ENCODE measurements at regions not wholly inside any gene's neighbourhood (a gene's known extent, or its start where the extent isn't known, plus 50 kb on each side); places are given as distances from the start of the nearest gene placed in this dataset.

- H3K27ac ChIP-seq = no peak overlapping the region
- TF ChIP-seq, protein P1, sequence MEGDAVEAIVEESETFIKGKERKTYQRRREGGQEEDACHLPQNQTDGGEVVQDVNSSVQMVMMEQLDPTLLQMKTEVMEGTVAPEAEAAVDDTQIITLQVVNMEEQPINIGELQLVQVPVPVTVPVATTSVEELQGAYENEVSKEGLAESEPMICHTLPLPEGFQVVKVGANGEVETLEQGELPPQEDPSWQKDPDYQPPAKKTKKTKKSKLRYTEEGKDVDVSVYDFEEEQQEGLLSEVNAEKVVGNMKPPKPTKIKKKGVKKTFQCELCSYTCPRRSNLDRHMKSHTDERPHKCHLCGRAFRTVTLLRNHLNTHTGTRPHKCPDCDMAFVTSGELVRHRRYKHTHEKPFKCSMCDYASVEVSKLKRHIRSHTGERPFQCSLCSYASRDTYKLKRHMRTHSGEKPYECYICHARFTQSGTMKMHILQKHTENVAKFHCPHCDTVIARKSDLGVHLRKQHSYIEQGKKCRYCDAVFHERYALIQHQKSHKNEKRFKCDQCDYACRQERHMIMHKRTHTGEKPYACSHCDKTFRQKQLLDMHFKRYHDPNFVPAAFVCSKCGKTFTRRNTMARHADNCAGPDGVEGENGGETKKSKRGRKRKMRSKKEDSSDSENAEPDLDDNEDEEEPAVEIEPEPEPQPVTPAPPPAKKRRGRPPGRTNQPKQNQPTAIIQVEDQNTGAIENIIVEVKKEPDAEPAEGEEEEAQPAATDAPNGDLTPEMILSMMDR (conservative IDR thresholded peaks at IDR 0.05) = no peak
Measured at GRCh38 chr4:164424846-164425245, 329.1 kb upstream of the SMIM31 start.

- TF ChIP-seq, protein P1 (conservative IDR thresholded peaks at IDR 0.05) = no peak
- H3K27ac ChIP-seq = no peak overlapping the region
Measured at GRCh38 chr4:164428561-164428960, 325.4 kb upstream of the SMIM31 start.

GRCh38 chr4:164438321-164438720 is 315.6 kb upstream of the SMIM31 start:
- TF ChIP-seq, protein P1 (conservative IDR thresholded peaks at IDR 0.05) = no peak
- H3K27ac ChIP-seq = no peak overlapping the region

- H3K27ac ChIP-seq = no peak overlapping the region
- TF ChIP-seq, protein P1 (conservative IDR thresholded peaks at IDR 0.05) = no peak
Measured at GRCh38 chr4:164439037-164439436, 314.9 kb upstream of the SMIM31 start.

GRCh38 chr4:164440199-164440598 is 313.7 kb upstream of the SMIM31 start:
- no peak overlapping the region for H3K27ac ChIP-seq
- TF ChIP-seq, protein P1 (conservative IDR thresholded peaks at IDR 0.05) = no peak

DNA sequence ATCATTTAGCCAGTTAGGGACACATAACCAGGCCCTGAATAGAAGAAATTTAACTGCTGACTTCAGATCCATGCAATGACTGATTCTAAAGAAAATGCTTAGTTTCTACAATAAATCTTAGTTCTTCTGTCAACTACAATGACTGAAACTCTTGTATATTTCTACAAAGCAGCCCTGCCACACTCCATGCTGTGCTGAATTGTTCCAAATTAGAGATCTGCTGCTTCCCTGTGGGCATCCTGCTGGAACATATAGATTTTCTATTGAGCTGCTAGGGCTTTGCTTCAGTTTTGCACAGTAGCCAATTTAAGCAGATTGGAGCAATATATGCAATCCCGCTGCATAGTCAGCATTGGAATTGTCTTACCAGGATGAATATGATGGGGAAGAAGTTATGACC is 312.8 kb upstream of the SMIM31 start:
- TF ChIP-seq, protein P1 (conservative IDR thresholded peaks at IDR 0.05) = no peak
- H3K27ac ChIP-seq = no peak overlapping the region

DNA sequence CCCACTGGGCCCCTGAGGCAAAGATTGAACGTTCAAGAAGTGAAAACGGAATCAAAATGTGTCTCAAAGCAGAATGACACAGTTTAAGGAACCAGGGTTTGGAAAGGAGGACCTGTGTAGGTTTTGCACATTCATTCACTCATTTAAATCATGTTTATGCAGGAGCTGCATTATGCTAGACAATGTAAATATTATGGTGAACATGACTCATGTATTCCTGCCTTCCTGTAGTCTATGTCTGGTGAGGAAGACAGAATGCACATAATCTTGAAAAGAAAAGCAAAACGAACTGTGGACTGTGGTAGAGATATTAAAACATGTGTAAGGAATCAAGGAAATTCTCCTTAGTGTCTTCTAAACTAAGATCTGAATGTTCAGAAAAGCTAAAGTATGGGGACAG is 311.8 kb upstream of the SMIM31 start:
- H3K27ac ChIP-seq = no peak overlapping the region
- TF ChIP-seq, protein P1 (conservative IDR thresholded peaks at IDR 0.05) = no peak

DNA sequence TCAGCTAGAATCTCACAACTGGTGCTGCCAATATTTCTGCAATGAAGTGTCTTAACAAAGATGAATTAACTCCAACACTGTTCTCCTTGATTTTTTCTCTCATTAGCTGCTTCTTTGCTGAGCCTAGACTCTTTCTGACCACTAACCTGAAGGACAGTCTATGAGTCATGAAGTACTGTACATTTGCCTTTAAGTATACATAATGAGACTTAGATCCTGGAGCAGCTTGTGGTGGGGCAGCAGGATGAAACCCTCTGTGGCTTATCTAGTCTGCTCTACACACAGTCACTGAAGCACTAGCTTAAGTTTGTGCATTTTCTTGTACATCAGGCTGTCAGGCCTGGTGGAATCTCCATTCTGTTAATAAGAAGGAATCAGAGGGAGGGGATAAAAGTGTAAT is 307.4 kb upstream of the SMIM31 start:
- TF ChIP-seq, protein P1 (conservative IDR thresholded peaks at IDR 0.05) = no peak
- H3K27ac ChIP-seq = no peak overlapping the region

Measured in VCaP (cell line).